H1 (cell line): ENCODE measurements at regions not wholly inside any gene's neighbourhood (a gene's known extent, or its start where the extent isn't known, plus 50 kb on each side); places are given as distances from the start of the nearest gene placed in this dataset.
"Not testable (repeated sequence)": the region's sequence is repeated elsewhere in the genome, so short reads cannot be mapped to it uniquely, and the experiment has no call there.

Experiments
- EZH2 ChIP-seq: fragments of 200-600 bp; sonication (generic); IDR thresholded peaks from 2 replicates; pipeline ENCODE4 v1.7.1; 2012; ENCODE audit warnings: low read depth, mild to moderate bottlenecking, moderate library complexity, low read length, inconsistent platforms; ENCODE audit not compliant: severe bottlenecking
- FOSL1 ChIP-seq: IDR thresholded peaks from 2 replicates; pipeline ENCODE4 v1.6.1; 2011; ENCODE audit warnings: mild to moderate bottlenecking, low read depth, low read length, moderate library complexity; ENCODE audit not compliant: insufficient read depth
- MAFK ChIP-seq: IDR thresholded peaks from 2 replicates; pipeline ENCODE4 v1.6.1; 2012; ENCODE audit warnings: low read depth, mild to moderate bottlenecking, improper control_type of control experiment, low read length
- POLR2A ChIP-seq, 2 experiments: IDR thresholded peaks; 1 replicate in 1 of 2; 2 replicates in 1 of 2; pipeline ENCODE4 v1.6.1; 2011; ENCODE audit warnings: low read depth in 2 of 2, low read length in 2 of 2, mild to moderate bottlenecking in 2 of 2; ENCODE audit errors: control extremely low read depth in 1 of 2
- TF ChIP-seq, protein P1 (sequence below), 3 experiments: IDR thresholded peaks; 1 replicate in 2 of 3; 2 replicates in 1 of 3; pipeline versions ENCODE4 v1.5.1 to v1.6.1; 2011; ENCODE audit warnings: low read length in 3 of 3, mild to moderate bottlenecking in 3 of 3, inconsistent platforms in 2 of 3, low read depth in 1 of 3, moderate library complexity in 1 of 3; ENCODE audit not compliant: insufficient read depth in 1 of 3; ENCODE audit errors: control extremely low read depth in 1 of 3

GRCh38 chr17:30712859-30713258, 111.6 kb downstream of the CRLF3 start:
- not testable (repeated sequence) for TF ChIP-seq POLR2A (IDR thresholded peaks at IDR 0.05; ENCODE audit: control extremely low read depth in 1 of 2, low read depth in 2 of 2, low read length in 2 of 2); FOSL1; MAFK; EZH2
- TF ChIP-seq, protein P1, sequence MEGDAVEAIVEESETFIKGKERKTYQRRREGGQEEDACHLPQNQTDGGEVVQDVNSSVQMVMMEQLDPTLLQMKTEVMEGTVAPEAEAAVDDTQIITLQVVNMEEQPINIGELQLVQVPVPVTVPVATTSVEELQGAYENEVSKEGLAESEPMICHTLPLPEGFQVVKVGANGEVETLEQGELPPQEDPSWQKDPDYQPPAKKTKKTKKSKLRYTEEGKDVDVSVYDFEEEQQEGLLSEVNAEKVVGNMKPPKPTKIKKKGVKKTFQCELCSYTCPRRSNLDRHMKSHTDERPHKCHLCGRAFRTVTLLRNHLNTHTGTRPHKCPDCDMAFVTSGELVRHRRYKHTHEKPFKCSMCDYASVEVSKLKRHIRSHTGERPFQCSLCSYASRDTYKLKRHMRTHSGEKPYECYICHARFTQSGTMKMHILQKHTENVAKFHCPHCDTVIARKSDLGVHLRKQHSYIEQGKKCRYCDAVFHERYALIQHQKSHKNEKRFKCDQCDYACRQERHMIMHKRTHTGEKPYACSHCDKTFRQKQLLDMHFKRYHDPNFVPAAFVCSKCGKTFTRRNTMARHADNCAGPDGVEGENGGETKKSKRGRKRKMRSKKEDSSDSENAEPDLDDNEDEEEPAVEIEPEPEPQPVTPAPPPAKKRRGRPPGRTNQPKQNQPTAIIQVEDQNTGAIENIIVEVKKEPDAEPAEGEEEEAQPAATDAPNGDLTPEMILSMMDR (IDR thresholded peaks at IDR 0.05; ENCODE audit: control extremely low read depth in 1 of 3, insufficient read depth in 1 of 3, low read depth in 1 of 3, low read length in 3 of 3): not testable (repeated sequence)
